NCI-H226 (cell line): ENCODE measurements at regions not wholly inside any gene's neighbourhood (a gene's known extent, or its start where the extent isn't known, plus 50 kb on each side); places are given as distances from the start of the nearest gene placed in this dataset.

Source experiments
- DNase-seq: peaks from one replicate; pipeline ENCODE4 v3.0.0-alpha.2; 2015

GRCh38 chr2:120809609-120810440 lies 74.2 kb downstream of the GLI2 start:
- no peak for DNase-seq

GRCh38 chr2:120810639-120811038 lies 75.0 kb downstream of the GLI2 start:
- no peak for DNase-seq

- no peak for DNase-seq
Observed at GRCh38 chr2:120812866-120813265, 77.2 kb downstream of the GLI2 start.

- no peak for DNase-seq
Observed at GRCh38 chr2:120814352-120814751, 78.7 kb downstream of the GLI2 start.

GRCh38 chr2:120815292-120815691 lies 79.6 kb downstream of the GLI2 start:
- DNase-seq: no peak

- DNase-seq: no peak
Observed at GRCh38 chr2:120817136-120817955, 81.7 kb downstream of the GLI2 start.

GRCh38 chr2:120817956-120818325 lies 82.3 kb downstream of the GLI2 start:
- DNase-seq: no peak

- DNase-seq: peak; percentile 90
Observed at GRCh38 chr2:120818441-120818920, 82.8 kb downstream of the GLI2 start.

- no peak for DNase-seq
Observed at GRCh38 chr2:120819720-120820210, 84.1 kb downstream of the GLI2 start.

- DNase-seq: no peak
Observed at GRCh38 chr2:120820263-120820952, 84.7 kb downstream of the GLI2 start.

- DNase-seq: no peak
Observed at GRCh38 chr2:120820953-120821279, 85.2 kb downstream of the GLI2 start.

- no peak for DNase-seq
Observed at GRCh38 chr2:120821446-120822160, 85.9 kb downstream of the GLI2 start.

GRCh38 chr2:120822933-120823332 lies 87.3 kb downstream of the GLI2 start:
- DNase-seq: no peak

GRCh38 chr2:120823551-120823950 lies 87.9 kb downstream of the GLI2 start:
- no peak for DNase-seq

GRCh38 chr2:120824246-120824645 lies 88.6 kb downstream of the GLI2 start:
- no peak for DNase-seq

GRCh38 chr2:120825370-120826259 lies 89.9 kb downstream of the GLI2 start:
- DNase-seq: no peak

GRCh38 chr2:120826260-120826648 lies 90.6 kb downstream of the GLI2 start:
- DNase-seq: no peak

- DNase-seq: no peak
Observed at GRCh38 chr2:120826716-120827410, 91.2 kb downstream of the GLI2 start.

- DNase-seq: no peak
Observed at GRCh38 chr2:120828066-120828465, 92.4 kb downstream of the GLI2 start.

- no peak for DNase-seq
Observed at GRCh38 chr2:120828829-120829632, 93.4 kb downstream of the GLI2 start.
